ENCODE measurements at regions not wholly inside any gene's neighbourhood (a gene's known extent, or its start where the extent isn't known, plus 50 kb on each side); places are given as distances from the start of the nearest gene placed in this dataset.

GRCh38 chr6:120771019-120771418, 563.3 kb downstream of the TBC1D32 start:
- BruUV-seq (replicated peaks), result no TSS peak
- no peaks in the 10 kb centered on the region for H4K20me1 ChIP-seq (replicated peaks; ENCODE audit: control insufficient read depth, insufficient read depth, low read length)
- H3K4me1 ChIP-seq (replicated peaks in 1 of 2; ENCODE audit: control insufficient read depth in 2 of 2, insufficient read depth in 2 of 2, low read length in 2 of 2), result no peaks in the 10 kb centered on the region
- TF ChIP-seq ZNF316 (IDR thresholded peaks at IDR 0.05), result peak; percentile 20; the same call in 1 of the 2 replicates
- no peak for TF ChIP-seq ARNT (IDR thresholded peaks at IDR 0.05)
- no peak for TF ChIP-seq PTBP1 (IDR thresholded peaks at IDR 0.05; ENCODE audit: low read depth, low read length)
- no peak for TF ChIP-seq TGIF2 (CRISPR knock-in tag; IDR thresholded peaks at IDR 0.05)
- TF ChIP-seq NR4A1 (CRISPR knock-in tag; IDR thresholded peaks at IDR 0.05), result no peak
- TF ChIP-seq NR4A1 (tag; IDR thresholded peaks at IDR 0.05), result no peak
- H3K9me1 ChIP-seq (ENCODE audit: control insufficient read depth, insufficient read depth, low read length), result no peaks in the 10 kb centered on the region
- FAIRE-seq (no peak), DNase-seq (ENCODE audit: extremely low read depth in 1 of 4, low spot score in 3 of 4) (no peak), ATAC-seq (no peak)
- no peak overlapping the region for H3K4me3 ChIP-seq
- intact Hi-C loops (cut with micrococcal nuclease), result no loop called here
- no peak overlapping the region for H3K27ac ChIP-seq (ENCODE audit: extremely low read depth, low read depth, low read length)
- H3K36me3 ChIP-seq (ENCODE audit: control insufficient read depth, insufficient read depth, low read length), result no peaks in the 10 kb centered on the region
- in situ Hi-C loops (cut with MboI), result no loop called here
- ChIA-PET CTCF (ENCODE audit: low intra/inter-chr PET ratio) (no interaction called here), POLR2A (no interaction called here)
- H2AFZ ChIP-seq (ENCODE audit: low read depth, low read length), result no peak overlapping the region
- 0% methylated on average over 4 of the region's 4 CpGs for WGBS (ENCODE audit: insufficient coverage, low coverage, missing lambda C conversion rate)
- H3K9me3 ChIP-seq (replicated peaks; ENCODE audit: control insufficient read depth, insufficient read depth, low read depth, low read length), result no peaks in the 10 kb centered on the region; the same call in 1 of the 2 replicates
- H3K4me2 ChIP-seq (ENCODE audit: insufficient read depth, low read length), result no peak overlapping the region
- no peak overlapping the region for H3K9ac ChIP-seq (ENCODE audit: insufficient read depth in 1 of 2, low read depth in 2 of 2, low read length in 2 of 2)
- H3K79me2 ChIP-seq (ENCODE audit: control insufficient read depth, insufficient read depth, low read length), result no peaks in the 10 kb centered on the region
- H3K27me3 ChIP-seq (ENCODE audit: control insufficient read depth in 2 of 2, insufficient read depth in 2 of 2, low read length in 2 of 2), result no peaks in the 10 kb centered on the region

DNA sequence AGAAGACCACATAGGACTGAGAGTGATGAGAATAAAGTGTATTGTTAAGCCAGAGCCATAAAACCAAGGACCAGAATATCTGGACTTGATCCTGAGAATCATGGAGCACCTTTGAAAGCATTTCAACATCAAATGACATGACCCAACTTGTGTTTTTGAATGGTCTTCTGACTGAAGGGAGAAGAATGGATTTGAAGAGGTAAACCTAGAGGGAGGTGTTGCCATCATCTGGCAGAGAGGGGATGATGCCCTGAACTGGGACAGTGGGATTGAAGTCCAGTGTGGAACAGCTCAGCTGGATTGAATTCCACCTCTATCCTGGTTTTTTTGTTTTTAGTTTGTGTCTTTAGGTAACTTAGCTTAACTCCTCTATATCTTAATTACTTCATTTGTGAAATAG, 570.0 kb downstream of the TBC1D32 start:
- no peak for ATAC-seq
- H3K4me2 ChIP-seq (ENCODE audit: insufficient read depth, low read length), result no peak overlapping the region
- no TSS peak for BruUV-seq (replicated peaks)
- H3K9me1 ChIP-seq (ENCODE audit: control insufficient read depth, insufficient read depth, low read length), result no peaks in the 10 kb centered on the region
- no peak overlapping the region for H3K4me3 ChIP-seq
- H3K9ac ChIP-seq (ENCODE audit: insufficient read depth in 1 of 2, low read depth in 2 of 2, low read length in 2 of 2), result no peak overlapping the region
- FAIRE-seq, result no peak
- no peaks in the 10 kb centered on the region for H3K79me2 ChIP-seq (ENCODE audit: control insufficient read depth, insufficient read depth, low read length)
- in situ Hi-C loops (cut with MboI), result no loop called here
- H3K27me3 ChIP-seq (ENCODE audit: control insufficient read depth in 2 of 2, insufficient read depth in 2 of 2, low read length in 2 of 2), result no peaks in the 10 kb centered on the region
- H4K20me1 ChIP-seq (replicated peaks; ENCODE audit: control insufficient read depth, insufficient read depth, low read length), result no peaks in the 10 kb centered on the region
- DNase-seq (ENCODE audit: extremely low read depth in 1 of 4, low spot score in 3 of 4), result peak in 1 of 4 experiments; percentile 0
- ChIA-PET POLR2A (no interaction called here), CTCF (ENCODE audit: low intra/inter-chr PET ratio) (no interaction called here)
- no peak overlapping the region for H3K27ac ChIP-seq (ENCODE audit: extremely low read depth, low read depth, low read length)
- intact Hi-C loops (cut with micrococcal nuclease), result no loop called here
- no peak overlapping the region for H2AFZ ChIP-seq (ENCODE audit: low read depth, low read length)
- no peaks in the 10 kb centered on the region for H3K36me3 ChIP-seq (ENCODE audit: control insufficient read depth, insufficient read depth, low read length)
- H3K4me1 ChIP-seq (replicated peaks in 1 of 2; ENCODE audit: control insufficient read depth in 2 of 2, insufficient read depth in 2 of 2, low read length in 2 of 2), result no peaks in the 10 kb centered on the region
- peaks cover 2% of the 10 kb centered on the region for H3K9me3 ChIP-seq (replicated peaks; ENCODE audit: control insufficient read depth, insufficient read depth, low read depth, low read length)
- TF ChIP-seq POLR2B (IDR thresholded peaks at IDR 0.05; ENCODE audit: low read depth, partially characterized antibody) (no peak), MCM7 (IDR thresholded peaks at IDR 0.05) (no peak), GATAD2A (IDR thresholded peaks at IDR 0.05) (no peak), JUND (IDR thresholded peaks at IDR 0.05; ENCODE audit: borderline replicate concordance, low read depth, low read length) (no peak), JUND (tag; IDR thresholded peaks at IDR 0.05; ENCODE audit: borderline replicate concordance, low read depth, low read length) (no peak), PTBP1 (IDR thresholded peaks at IDR 0.05; ENCODE audit: low read depth, low read length) (no peak), MCM3 (IDR thresholded peaks at IDR 0.05) (no peak), HNRNPUL1 (IDR thresholded peaks at IDR 0.05; ENCODE audit: low read length) (no peak), STAG1 (CRISPR knock-in tag; IDR thresholded peaks at IDR 0.05; ENCODE audit: borderline replicate concordance) (no peak), ZKSCAN1 (IDR thresholded peaks at IDR 0.05; ENCODE audit: low read depth, low read length) (no peak), TRIM24 (IDR thresholded peaks at IDR 0.05) (no peak), MAFK (IDR thresholded peaks at IDR 0.05; ENCODE audit: low read length) (no peak), ZNF239 (CRISPR knock-in tag; IDR thresholded peaks at IDR 0.05) (no peak)
- TF ChIP-seq, protein P1, sequence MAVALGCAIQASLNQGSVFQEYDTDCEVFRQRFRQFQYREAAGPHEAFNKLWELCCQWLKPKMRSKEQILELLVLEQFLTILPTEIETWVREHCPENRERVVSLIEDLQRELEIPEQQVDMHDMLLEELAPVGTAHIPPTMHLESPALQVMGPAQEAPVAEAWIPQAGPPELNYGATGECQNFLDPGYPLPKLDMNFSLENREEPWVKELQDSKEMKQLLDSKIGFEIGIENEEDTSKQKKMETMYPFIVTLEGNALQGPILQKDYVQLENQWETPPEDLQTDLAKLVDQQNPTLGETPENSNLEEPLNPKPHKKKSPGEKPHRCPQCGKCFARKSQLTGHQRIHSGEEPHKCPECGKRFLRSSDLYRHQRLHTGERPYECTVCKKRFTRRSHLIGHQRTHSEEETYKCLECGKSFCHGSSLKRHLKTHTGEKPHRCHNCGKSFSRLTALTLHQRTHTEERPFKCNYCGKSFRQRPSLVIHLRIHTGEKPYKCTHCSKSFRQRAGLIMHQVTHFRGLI (CRISPR knock-in tag; IDR thresholded peaks at IDR 0.05), result no peak
- TF ChIP-seq, protein P2, sequence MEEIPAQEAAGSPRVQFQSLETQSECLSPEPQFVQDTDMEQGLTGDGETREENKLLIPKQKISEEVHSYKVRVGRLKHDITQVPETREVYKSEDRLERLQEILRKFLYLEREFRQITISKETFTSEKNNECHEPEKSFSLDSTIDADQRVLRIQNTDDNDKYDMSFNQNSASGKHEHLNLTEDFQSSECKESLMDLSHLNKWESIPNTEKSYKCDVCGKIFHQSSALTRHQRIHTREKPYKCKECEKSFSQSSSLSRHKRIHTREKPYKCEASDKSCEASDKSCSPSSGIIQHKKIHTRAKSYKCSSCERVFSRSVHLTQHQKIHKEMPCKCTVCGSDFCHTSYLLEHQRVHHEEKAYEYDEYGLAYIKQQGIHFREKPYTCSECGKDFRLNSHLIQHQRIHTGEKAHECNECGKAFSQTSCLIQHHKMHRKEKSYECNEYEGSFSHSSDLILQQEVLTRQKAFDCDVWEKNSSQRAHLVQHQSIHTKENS (CRISPR knock-in tag; IDR thresholded peaks at IDR 0.05), result no peak
